DOHH2 (cell line): ENCODE measurements at regions not wholly inside any gene's neighbourhood (a gene's known extent, or its start where the extent isn't known, plus 50 kb on each side); places are given as distances from the start of the nearest gene placed in this dataset.

Experiments
- CTCF ChIP-seq: fragments of 200-600 bp; sonication (generic); IDR thresholded peaks from one replicate; pipeline ENCODE4 v1.5.1; 2014; ENCODE audit warnings: antibody characterized with exemption, mild to moderate bottlenecking, low read depth, low read length; ENCODE audit not compliant: poor library complexity, severe bottlenecking
- EZH2phosphoT487 ChIP-seq: fragments of 200-600 bp; sonication (generic); IDR thresholded peaks from 2 replicates; pipeline ENCODE4 v1.6.1; 2017; ENCODE audit warnings: borderline replicate concordance, mild to moderate bottlenecking, antibody characterized with exemption, low read length, moderate library complexity, mixed read lengths

DNA sequence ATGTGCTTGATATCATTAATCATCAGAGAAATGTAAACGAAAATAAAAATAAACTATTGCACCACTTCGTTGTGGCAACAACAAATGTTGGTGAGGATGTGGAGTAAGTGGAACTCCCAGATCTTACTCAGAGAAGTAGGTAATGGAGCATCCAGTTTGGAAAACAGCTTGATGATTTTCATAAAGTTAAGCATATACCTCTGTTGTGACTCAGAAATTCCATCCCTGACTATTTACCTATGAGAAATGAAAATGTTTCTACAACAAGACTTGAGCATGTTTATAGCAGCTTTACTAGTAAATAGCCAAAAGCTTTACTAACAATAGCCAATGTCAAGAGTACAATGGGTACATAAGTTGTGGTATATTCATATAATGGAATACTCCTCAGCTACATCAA is 214.7 kb upstream of the NMUR2 start:
- TF ChIP-seq CTCF = no peak
- TF ChIP-seq EZH2phosphoT487 = no peak
